Panc1 (cell line): ENCODE measurements at regions not wholly inside any gene's neighbourhood (a gene's known extent, or its start where the extent isn't known, plus 50 kb on each side); places are given as distances from the start of the nearest gene placed in this dataset.

ENCODE experiments used
- POLR2AphosphoS5 ChIP-seq: IDR thresholded peaks from 2 replicates; pipeline ENCODE4 v1.6.1; 2012; ENCODE audit warnings: mild to moderate bottlenecking, low read depth, low read length, moderate library complexity
- SIN3A ChIP-seq: IDR thresholded peaks from 2 replicates; pipeline ENCODE4 v1.6.1; 2012; ENCODE audit warnings: low read depth, mild to moderate bottlenecking, low read length, moderate library complexity, borderline replicate concordance; ENCODE audit not compliant: insufficient read depth
- TF ChIP-seq, protein P1 (sequence below): fragments of 450-650 bp; IDR thresholded peaks from 2 replicates; pipeline ENCODE4 v1.5.1; 2017; ENCODE audit warnings: mild to moderate bottlenecking

DNA sequence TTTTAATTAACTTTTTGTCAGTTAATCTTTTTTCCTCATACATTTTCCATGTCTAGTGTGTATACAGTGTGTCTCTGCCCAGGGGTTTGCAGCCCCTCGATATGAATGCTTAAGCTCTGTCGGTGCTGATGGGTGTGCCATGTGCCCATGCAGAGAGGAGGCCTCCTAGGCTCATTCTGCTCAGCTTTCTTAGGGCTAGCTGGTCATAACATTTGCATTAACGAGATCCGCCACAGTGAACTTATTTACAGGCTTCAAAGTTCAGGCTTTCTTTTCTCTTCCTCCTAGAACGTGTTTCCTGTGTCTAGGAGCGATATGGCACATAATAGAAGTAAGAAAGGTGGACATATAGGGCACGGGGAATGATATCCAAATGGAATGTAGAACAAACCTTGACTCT is 783.3 kb downstream of the PLCL1 start:
- TF ChIP-seq SIN3A, result no peak
- TF ChIP-seq, protein P1, sequence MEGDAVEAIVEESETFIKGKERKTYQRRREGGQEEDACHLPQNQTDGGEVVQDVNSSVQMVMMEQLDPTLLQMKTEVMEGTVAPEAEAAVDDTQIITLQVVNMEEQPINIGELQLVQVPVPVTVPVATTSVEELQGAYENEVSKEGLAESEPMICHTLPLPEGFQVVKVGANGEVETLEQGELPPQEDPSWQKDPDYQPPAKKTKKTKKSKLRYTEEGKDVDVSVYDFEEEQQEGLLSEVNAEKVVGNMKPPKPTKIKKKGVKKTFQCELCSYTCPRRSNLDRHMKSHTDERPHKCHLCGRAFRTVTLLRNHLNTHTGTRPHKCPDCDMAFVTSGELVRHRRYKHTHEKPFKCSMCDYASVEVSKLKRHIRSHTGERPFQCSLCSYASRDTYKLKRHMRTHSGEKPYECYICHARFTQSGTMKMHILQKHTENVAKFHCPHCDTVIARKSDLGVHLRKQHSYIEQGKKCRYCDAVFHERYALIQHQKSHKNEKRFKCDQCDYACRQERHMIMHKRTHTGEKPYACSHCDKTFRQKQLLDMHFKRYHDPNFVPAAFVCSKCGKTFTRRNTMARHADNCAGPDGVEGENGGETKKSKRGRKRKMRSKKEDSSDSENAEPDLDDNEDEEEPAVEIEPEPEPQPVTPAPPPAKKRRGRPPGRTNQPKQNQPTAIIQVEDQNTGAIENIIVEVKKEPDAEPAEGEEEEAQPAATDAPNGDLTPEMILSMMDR, result no peak
- TF ChIP-seq POLR2AphosphoS5, result no peak
